ENCODE measurements at regions not wholly inside any gene's neighbourhood (a gene's known extent, or its start where the extent isn't known, plus 50 kb on each side); places are given as distances from the start of the nearest gene placed in this dataset.

GRCh38 chr4:16415751-16416150 lies 189.5 kb upstream of the TAPT1 start:
- TF ChIP-seq CTCF (conservative IDR thresholded peaks at IDR 0.05) (no peak), EZH2 (IDR thresholded peaks at IDR 0.05; ENCODE audit: low read depth) (no peak)

All from PC-9 (cell line).